ENCODE measurements at regions not wholly inside any gene's neighbourhood (a gene's known extent, or its start where the extent isn't known, plus 50 kb on each side); places are given as distances from the start of the nearest gene placed in this dataset.
A peak's percentile ranks its signal among the peaks of the same experiment; 100 is the strongest.
"Not testable (repeated sequence)": the region's sequence is repeated elsewhere in the genome, so short reads cannot be mapped to it uniquely, and the experiment has no call there.

- DNase-seq (ENCODE audit: low read depth in 4 of 4, low spot score in 2 of 4): no peak
Measured at GRCh38 chr12:84165998-84166571, 746.5 kb downstream of the SLC6A15 start.

GRCh38 chr12:84161296-84161695, 751.3 kb downstream of the SLC6A15 start:
- no peak for DNase-seq (ENCODE audit: low read depth in 4 of 4, low spot score in 2 of 4)

GRCh38 chr12:84159260-84159659, 753.3 kb downstream of the SLC6A15 start:
- no peak for DNase-seq (ENCODE audit: low read depth in 4 of 4, low spot score in 2 of 4)

GRCh38 chr12:84157170-84157569, 755.4 kb downstream of the SLC6A15 start:
- no peak for DNase-seq (ENCODE audit: low read depth in 4 of 4, low spot score in 2 of 4)

- DNase-seq (ENCODE audit: low read depth in 4 of 4, low spot score in 2 of 4): not testable (repeated sequence)
Measured at GRCh38 chr12:84154991-84155930, 757.3 kb downstream of the SLC6A15 start.

- not testable (repeated sequence) for DNase-seq (ENCODE audit: low read depth in 4 of 4, low spot score in 2 of 4)
Measured at GRCh38 chr12:84154439-84154990, 758.1 kb downstream of the SLC6A15 start.

GRCh38 chr12:84150201-84150600, 762.4 kb downstream of the SLC6A15 start:
- DNase-seq (ENCODE audit: low read depth in 4 of 4, low spot score in 2 of 4): peak in 1 of 4 donors; percentile 12

- no peak for DNase-seq (ENCODE audit: low read depth in 4 of 4, low spot score in 2 of 4)
Measured at GRCh38 chr12:84148335-84148734, 764.3 kb downstream of the SLC6A15 start.

- no peak for DNase-seq (ENCODE audit: low read depth in 4 of 4, low spot score in 2 of 4)
Measured at GRCh38 chr12:84136862-84137367, 775.7 kb downstream of the SLC6A15 start.

- no peak for DNase-seq (ENCODE audit: low read depth in 4 of 4, low spot score in 2 of 4)
Measured at GRCh38 chr12:84135586-84136279, 776.9 kb downstream of the SLC6A15 start.

GRCh38 chr12:84134797-84135366, 777.7 kb downstream of the SLC6A15 start:
- no peak for DNase-seq (ENCODE audit: low read depth in 4 of 4, low spot score in 2 of 4)

- no peak for DNase-seq (ENCODE audit: low read depth in 4 of 4, low spot score in 2 of 4)
Measured at GRCh38 chr12:84131076-84131475, 781.5 kb downstream of the SLC6A15 start.

GRCh38 chr12:84128117-84128991, 784.2 kb downstream of the SLC6A15 start:
- DNase-seq (ENCODE audit: low read depth in 4 of 4, low spot score in 2 of 4): no peak

- no peak for DNase-seq (ENCODE audit: low read depth in 4 of 4, low spot score in 2 of 4)
Measured at GRCh38 chr12:84124211-84124610, 788.4 kb downstream of the SLC6A15 start.

GRCh38 chr12:84117190-84117589, 795.4 kb downstream of the SLC6A15 start:
- DNase-seq (ENCODE audit: low read depth in 4 of 4, low spot score in 2 of 4): no peak

- no peak for DNase-seq (ENCODE audit: low read depth in 4 of 4, low spot score in 2 of 4)
Measured at GRCh38 chr12:84113666-84114065, 798.9 kb downstream of the SLC6A15 start.

- DNase-seq (ENCODE audit: low read depth in 4 of 4, low spot score in 2 of 4): not testable (repeated sequence)
Measured at GRCh38 chr12:84103886-84104285, 808.7 kb downstream of the SLC6A15 start.

- DNase-seq (ENCODE audit: low read depth in 4 of 4, low spot score in 2 of 4): not testable (repeated sequence)
Measured at GRCh38 chr12:84101963-84102362, 810.6 kb downstream of the SLC6A15 start.

GRCh38 chr12:84099591-84099990, 813.0 kb downstream of the SLC6A15 start:
- DNase-seq (ENCODE audit: low read depth in 4 of 4, low spot score in 2 of 4): not testable (repeated sequence)

Data from left renal cortex interstitium (tissue), 4 donors.